GM13976 (cell line): ENCODE measurements at regions not wholly inside any gene's neighbourhood (a gene's known extent, or its start where the extent isn't known, plus 50 kb on each side); places are given as distances from the start of the nearest gene placed in this dataset.

Experiments used
- DNase-seq: peaks from one replicate; pipeline ENCODE4 v3.0.0; 2012; ENCODE audit warnings: low spot score
- in situ Hi-C: fragments of 300-500 bp; cut with MboI; formaldehyde crosslinking; loops from one replicate; pipeline ENCODE4 v1.12.0; 2022; ENCODE audit warnings: low sequenced_read_pairs, mixed read lengths, inconsistent platforms; ENCODE audit not compliant: unreplicated experiment
- TF ChIP-seq, protein P1 (sequence below): IDR thresholded peaks from 2 replicates; pipeline ENCODE4 v1.5.1; 2012; ENCODE audit warnings: borderline replicate concordance, mild to moderate bottlenecking; ENCODE audit not compliant: insufficient read depth; ENCODE audit errors: extremely low read depth, missing control alignments, control extremely low read depth

- TF ChIP-seq, protein P1, sequence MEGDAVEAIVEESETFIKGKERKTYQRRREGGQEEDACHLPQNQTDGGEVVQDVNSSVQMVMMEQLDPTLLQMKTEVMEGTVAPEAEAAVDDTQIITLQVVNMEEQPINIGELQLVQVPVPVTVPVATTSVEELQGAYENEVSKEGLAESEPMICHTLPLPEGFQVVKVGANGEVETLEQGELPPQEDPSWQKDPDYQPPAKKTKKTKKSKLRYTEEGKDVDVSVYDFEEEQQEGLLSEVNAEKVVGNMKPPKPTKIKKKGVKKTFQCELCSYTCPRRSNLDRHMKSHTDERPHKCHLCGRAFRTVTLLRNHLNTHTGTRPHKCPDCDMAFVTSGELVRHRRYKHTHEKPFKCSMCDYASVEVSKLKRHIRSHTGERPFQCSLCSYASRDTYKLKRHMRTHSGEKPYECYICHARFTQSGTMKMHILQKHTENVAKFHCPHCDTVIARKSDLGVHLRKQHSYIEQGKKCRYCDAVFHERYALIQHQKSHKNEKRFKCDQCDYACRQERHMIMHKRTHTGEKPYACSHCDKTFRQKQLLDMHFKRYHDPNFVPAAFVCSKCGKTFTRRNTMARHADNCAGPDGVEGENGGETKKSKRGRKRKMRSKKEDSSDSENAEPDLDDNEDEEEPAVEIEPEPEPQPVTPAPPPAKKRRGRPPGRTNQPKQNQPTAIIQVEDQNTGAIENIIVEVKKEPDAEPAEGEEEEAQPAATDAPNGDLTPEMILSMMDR, result no peak
- in situ Hi-C loops, result no loop called here
- DNase-seq, result no peak
Measured at GRCh38 chr2:201538025-201538424, 86.5 kb downstream of the STRADB start.

DNA sequence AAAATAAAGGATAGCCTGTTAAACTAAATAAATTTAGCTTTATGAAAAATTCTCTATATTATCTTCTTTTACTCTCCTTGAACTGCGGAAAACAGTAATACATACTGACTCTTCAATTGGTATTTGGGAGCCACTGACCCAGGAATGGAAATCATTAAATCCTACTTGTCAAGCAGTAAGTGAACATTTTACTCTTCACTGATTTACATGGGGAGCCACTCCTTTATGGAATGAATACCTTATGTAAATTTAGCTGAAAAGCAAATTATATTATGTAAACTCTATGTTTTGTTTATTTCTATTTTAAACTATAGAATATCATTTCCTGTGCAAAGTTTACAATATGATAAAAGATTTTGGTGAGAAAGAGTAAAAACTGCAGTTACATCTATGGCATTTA lies 85.2 kb downstream of the STRADB start:
- in situ Hi-C loops, result no loop called here
- TF ChIP-seq, protein P1, result no peak
- DNase-seq, result no peak

GRCh38 chr2:201536046-201536445 lies 84.5 kb downstream of the STRADB start:
- in situ Hi-C loops, result no loop called here
- TF ChIP-seq, protein P1, result no peak
- no peak for DNase-seq

GRCh38 chr2:201532686-201533304 lies 81.3 kb downstream of the STRADB start:
- peak; percentile 41 for DNase-seq
- TF ChIP-seq, protein P1, result no peak
- in situ Hi-C loops, result no loop called here
